Activated CD4-positive, alpha-beta T cell treated with anti-CD3 and anti-CD28 coated beads for 36 hours (primary cell): ENCODE measurements at regions not wholly inside any gene's neighbourhood (a gene's known extent, or its start where the extent isn't known, plus 50 kb on each side); places are given as distances from the start of the nearest gene placed in this dataset.

Experiments used
- ATAC-seq: fragments of 200-7000 bp; cut with Tn5 transposase; one replicate; pipeline ENCODE4 v1.10.0; 2021; ENCODE audit warnings: mild to moderate bottlenecking, moderate library complexity
- CTCF ChIA-PET: fragments of 350-600 bp; sonication (Branson Sonifier 250); formaldehyde crosslinking; loops from one replicate; lab custom pipeline; 2021; ENCODE audit warnings: antibody characterized with exemption; lab: Charles Lee
- POLR2A ChIA-PET: fragments of 350-600 bp; sonication (Branson Sonifier 250); formaldehyde crosslinking; loops from one replicate; lab custom pipeline; 2021; ENCODE audit warnings: antibody characterized with exemption, inconsistent platforms; lab: Charles Lee
- DNase-seq: peaks from one replicate; pipeline ENCODE4 v3.0.0-alpha.2; 2020
- H3K27ac Mint-ChIP-seq: one replicate; pipeline ENCODE4 v1.8.0; 2021; ENCODE audit warnings: mixed read lengths
- H3K27me3 Mint-ChIP-seq: one replicate; pipeline ENCODE4 v1.8.0; 2021; ENCODE audit warnings: mixed read lengths
- H3K36me3 Mint-ChIP-seq: one replicate; pipeline ENCODE4 v1.8.0; 2021; ENCODE audit warnings: low read depth, mixed read lengths
- H3K4me1 Mint-ChIP-seq: one replicate; pipeline ENCODE4 v1.8.0; 2021; ENCODE audit warnings: mixed read lengths
- H3K4me3 Mint-ChIP-seq: one replicate; pipeline ENCODE4 v1.8.0; 2021; ENCODE audit warnings: mild to moderate bottlenecking, moderate library complexity, mixed read lengths
- H3K9me3 Mint-ChIP-seq: one replicate; pipeline ENCODE4 v1.8.0; 2021; ENCODE audit warnings: low read depth, mixed read lengths
- intact Hi-C, 2 experiments: fragments of 100-400 bp; cut with DNase I in 1 of 2; cut with micrococcal nuclease in 1 of 2; formaldehyde crosslinking; loops; one replicate each; pipeline versions ENCODE4 v1.14.2 to v1.15.1; 2022 to 2024; cut with DNase I, micrococcal nuclease

GRCh38 chr6:134722200-134722870, 227.6 kb downstream of the ALDH8A1 start:
- H3K36me3 Mint-ChIP-seq: no peaks in the 10 kb centered on the region
- H3K27me3 Mint-ChIP-seq: peaks cover 5% of the 10 kb centered on the region
- intact Hi-C loops: no loop called here
- CTCF ChIA-PET: interaction anchor here (1.5 kb wide), 1 partner anchor 598 kb away, joined by 3 read pairs; no protein-coding TSS in a partner anchor
- POLR2A ChIA-PET: no interaction called here
- no peak overlapping the region for H3K27ac Mint-ChIP-seq
- DNase-seq: no peak
- H3K4me1 Mint-ChIP-seq: no peaks in the 10 kb centered on the region
- no peaks in the 10 kb centered on the region for H3K9me3 Mint-ChIP-seq
- no peak for ATAC-seq
- no peak overlapping the region for H3K4me3 Mint-ChIP-seq

GRCh38 chr6:134721060-134721405, 228.9 kb downstream of the ALDH8A1 start:
- Mint-ChIP-seq H3K36me3 (no peaks in the 10 kb centered on the region), H3K9me3 (no peaks in the 10 kb centered on the region), H3K4me1 (no peaks in the 10 kb centered on the region), H3K4me3 (no peak overlapping the region), H3K27ac (no peak overlapping the region), H3K27me3 (no peaks in the 10 kb centered on the region)
- CTCF ChIA-PET: interaction anchor here (1.5 kb wide), 1 partner anchor 597 kb away, joined by 3 read pairs; no protein-coding TSS in a partner anchor
- ATAC-seq: no peak
- DNase-seq: no peak
- POLR2A ChIA-PET: no interaction called here
- intact Hi-C loops: no loop called here

GRCh38 chr6:134720353-134721059, 229.4 kb downstream of the ALDH8A1 start:
- Mint-ChIP-seq H3K4me1 (no peaks in the 10 kb centered on the region), H3K27ac (no peak overlapping the region), H3K4me3 (no peak overlapping the region), H3K9me3 (no peaks in the 10 kb centered on the region), H3K27me3 (no peaks in the 10 kb centered on the region), H3K36me3 (no peaks in the 10 kb centered on the region)
- CTCF ChIA-PET: no interaction called here
- ATAC-seq (no peak), DNase-seq (no peak)
- POLR2A ChIA-PET: no interaction called here
- intact Hi-C loops: no loop called here

GRCh38 chr6:134719911-134720310, 230.0 kb downstream of the ALDH8A1 start:
- ATAC-seq (no peak), DNase-seq (no peak)
- H3K4me3 Mint-ChIP-seq: no peak overlapping the region
- H3K4me1 Mint-ChIP-seq: no peaks in the 10 kb centered on the region
- no peaks in the 10 kb centered on the region for H3K9me3 Mint-ChIP-seq
- intact Hi-C loops: no loop called here
- no peaks in the 10 kb centered on the region for H3K27me3 Mint-ChIP-seq
- ChIA-PET POLR2A (no interaction called here), CTCF (interaction anchor here (1.0 kb wide), 1 partner anchor 200 kb away, joined by 3 read pairs; no protein-coding TSS in a partner anchor)
- no peak overlapping the region for H3K27ac Mint-ChIP-seq
- H3K36me3 Mint-ChIP-seq: no peaks in the 10 kb centered on the region

DNA sequence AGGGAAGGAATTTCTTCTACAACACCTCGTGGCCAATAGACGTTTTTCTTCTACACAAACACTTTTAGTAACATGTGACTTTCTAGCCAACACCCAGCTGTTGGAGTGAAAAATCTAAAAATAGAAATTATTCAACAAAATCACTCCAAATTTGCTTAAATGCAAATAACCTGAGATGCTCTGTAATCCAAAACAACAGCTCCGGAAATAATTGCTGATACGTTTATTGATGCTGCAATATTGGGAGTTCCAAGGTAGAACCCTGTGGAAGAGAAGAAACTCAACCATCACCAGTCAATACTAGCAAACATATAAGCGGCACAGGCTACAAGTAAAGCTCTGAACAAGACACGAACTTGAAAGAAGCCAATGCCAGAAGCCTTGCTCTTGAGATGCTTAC, 230.6 kb downstream of the ALDH8A1 start:
- DNase-seq: no peak
- CTCF ChIA-PET: interaction anchor here (1.0 kb wide), 1 partner anchor 199 kb away, joined by 3 read pairs; no protein-coding TSS in a partner anchor
- H3K36me3 Mint-ChIP-seq: no peaks in the 10 kb centered on the region
- H3K27me3 Mint-ChIP-seq: no peaks in the 10 kb centered on the region
- POLR2A ChIA-PET: no interaction called here
- intact Hi-C loops: no loop called here
- peaks cover 2% of the 10 kb centered on the region for H3K4me1 Mint-ChIP-seq
- no peaks in the 10 kb centered on the region for H3K9me3 Mint-ChIP-seq
- no peak overlapping the region for H3K4me3 Mint-ChIP-seq
- no peak overlapping the region for H3K27ac Mint-ChIP-seq
- no peak for ATAC-seq

- no peaks in the 10 kb centered on the region for H3K9me3 Mint-ChIP-seq
- ChIA-PET CTCF (interaction anchor here (0.6 kb wide), 1 partner anchor 334 kb away, joined by 3 read pairs; no protein-coding TSS in a partner anchor), POLR2A (interaction anchor here (0.7 kb wide), 1 partner anchor 654 kb away, joined by 4 read pairs; no protein-coding TSS in a partner anchor)
- H3K36me3 Mint-ChIP-seq: no peaks in the 10 kb centered on the region
- no peak overlapping the region for H3K4me3 Mint-ChIP-seq
- ATAC-seq (no peak), DNase-seq (no peak)
- H3K27ac Mint-ChIP-seq: no peak overlapping the region
- intact Hi-C loops: no loop called here
- peaks cover 2% of the 10 kb centered on the region for H3K4me1 Mint-ChIP-seq
- peaks cover 6% of the 10 kb centered on the region for H3K27me3 Mint-ChIP-seq
Measured at GRCh38 chr6:134714679-134715078, 235.2 kb downstream of the ALDH8A1 start.

DNA sequence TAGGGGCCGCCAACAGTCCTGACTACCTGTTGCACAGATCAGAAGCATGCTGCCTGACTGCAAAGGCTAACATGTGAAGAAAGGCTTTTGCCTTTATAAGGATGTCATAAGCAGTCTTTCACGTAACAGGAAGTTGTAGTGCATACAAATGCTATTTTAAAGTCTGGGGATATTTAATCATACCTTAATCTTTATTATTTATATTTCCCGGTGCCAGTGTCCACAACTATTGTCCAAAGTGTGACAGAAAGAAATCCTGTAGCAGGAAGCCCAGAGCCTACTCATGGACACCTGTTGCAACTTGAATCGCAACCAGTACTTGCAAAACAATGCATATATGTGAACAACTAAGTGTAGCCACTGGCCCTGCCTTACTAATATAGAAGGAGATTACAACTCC, 235.8 kb downstream of the ALDH8A1 start:
- H3K4me1 Mint-ChIP-seq: peaks cover 2% of the 10 kb centered on the region
- no peak for ATAC-seq
- no peak for DNase-seq
- CTCF ChIA-PET: interaction anchor here (0.6 kb wide), 1 partner anchor 334 kb away, joined by 3 read pairs; no protein-coding TSS in a partner anchor
- POLR2A ChIA-PET: no interaction called here
- no peak overlapping the region for H3K27ac Mint-ChIP-seq
- no peaks in the 10 kb centered on the region for H3K9me3 Mint-ChIP-seq
- H3K27me3 Mint-ChIP-seq: peaks cover 6% of the 10 kb centered on the region
- no peaks in the 10 kb centered on the region for H3K36me3 Mint-ChIP-seq
- intact Hi-C loops: no loop called here
- no peak overlapping the region for H3K4me3 Mint-ChIP-seq

DNA sequence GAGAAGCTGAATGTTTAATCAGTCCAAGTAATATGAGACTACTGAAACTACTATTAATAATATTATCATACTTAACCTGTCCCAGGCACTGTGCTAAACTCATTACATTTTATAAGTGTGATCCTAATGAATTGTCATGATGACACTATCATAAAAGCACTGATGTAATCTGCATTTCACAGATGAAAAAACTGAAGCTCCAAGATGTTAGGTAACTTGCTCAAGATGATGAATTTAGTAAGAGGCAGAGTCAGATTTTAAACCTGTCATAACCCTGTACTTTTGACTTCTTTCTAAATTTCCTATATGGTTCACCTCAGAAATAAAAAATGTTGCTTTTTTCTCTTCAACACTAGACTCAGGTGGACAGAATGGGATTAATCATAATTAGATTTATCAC, 237.6 kb downstream of the ALDH8A1 start:
- intact Hi-C loops: no loop called here
- Mint-ChIP-seq H3K27ac (no peak overlapping the region), H3K36me3 (no peaks in the 10 kb centered on the region), H3K9me3 (no peaks in the 10 kb centered on the region), H3K27me3 (peaks cover 6% of the 10 kb centered on the region), H3K4me1 (peaks cover 2% of the 10 kb centered on the region), H3K4me3 (no peak overlapping the region)
- ChIA-PET CTCF (interaction anchor here (0.9 kb wide), 1 partner anchor 504 kb away, joined by 3 read pairs; no protein-coding TSS in a partner anchor), POLR2A (no interaction called here)
- ATAC-seq (no peak), DNase-seq (no peak)

GRCh38 chr6:134708079-134708478, 241.8 kb downstream of the ALDH8A1 start:
- Mint-ChIP-seq H3K4me1 (no peaks in the 10 kb centered on the region), H3K9me3 (no peaks in the 10 kb centered on the region), H3K4me3 (no peak overlapping the region), H3K27ac (no peak overlapping the region), H3K27me3 (peaks cover 15% of the 10 kb centered on the region), H3K36me3 (no peaks in the 10 kb centered on the region)
- DNase-seq: no peak
- ChIA-PET POLR2A (no interaction called here), CTCF (interaction anchor here (1.1 kb wide), 1 partner anchor 12 kb away, joined by 3 read pairs; no protein-coding TSS in a partner anchor)
- ATAC-seq: no peak
- intact Hi-C loops: no loop called here

DNA sequence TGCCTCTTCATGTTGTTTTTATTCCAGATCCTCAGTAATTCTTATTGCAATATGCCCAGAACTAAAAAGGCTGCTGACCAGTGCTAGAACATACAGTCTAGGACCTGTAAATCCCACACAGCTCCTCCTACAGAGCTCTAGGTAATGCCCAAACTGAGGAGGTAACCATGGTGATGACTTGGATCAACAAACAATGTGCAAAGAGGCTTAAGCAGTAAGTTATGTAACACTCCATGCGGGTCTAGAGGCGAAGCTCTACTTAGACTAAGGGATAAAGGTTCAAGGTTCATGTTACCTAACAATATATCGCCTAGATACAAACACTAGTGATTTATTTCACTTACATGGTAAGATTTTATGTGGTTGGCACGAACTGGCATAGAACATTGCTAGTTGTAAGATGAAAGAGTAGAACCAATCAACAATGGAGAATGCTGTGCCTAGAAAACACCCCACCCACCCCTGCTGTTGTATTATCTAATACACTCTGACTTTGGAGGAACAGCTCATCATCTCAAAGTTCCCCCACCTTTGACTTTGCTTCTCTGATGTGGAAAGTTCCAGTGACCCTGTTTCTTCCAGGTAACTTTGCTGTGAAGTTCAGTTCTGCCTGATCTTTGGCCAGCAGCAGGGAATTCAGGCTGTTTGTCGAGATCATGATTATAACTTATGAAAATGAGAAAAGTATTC, 242.4 kb downstream of the ALDH8A1 start:
- ChIA-PET CTCF (interaction anchor here (1.1 kb wide), 1 partner anchor 12 kb away, joined by 3 read pairs; no protein-coding TSS in a partner anchor), POLR2A (no interaction called here)
- no peaks in the 10 kb centered on the region for H3K36me3 Mint-ChIP-seq
- H3K27ac Mint-ChIP-seq: no peak overlapping the region
- ATAC-seq (no peak), DNase-seq (no peak)
- peaks cover 15% of the 10 kb centered on the region for H3K27me3 Mint-ChIP-seq
- no peaks in the 10 kb centered on the region for H3K9me3 Mint-ChIP-seq
- no peak overlapping the region for H3K4me3 Mint-ChIP-seq
- no peaks in the 10 kb centered on the region for H3K4me1 Mint-ChIP-seq
- intact Hi-C loops: no loop called here

- Mint-ChIP-seq H3K27me3 (peaks cover 14% of the 10 kb centered on the region), H3K36me3 (no peaks in the 10 kb centered on the region), H3K4me3 (no peak overlapping the region), H3K4me1 (no peaks in the 10 kb centered on the region), H3K9me3 (no peaks in the 10 kb centered on the region), H3K27ac (no peak overlapping the region)
- no peak for DNase-seq
- intact Hi-C loops: no loop called here
- no peak for ATAC-seq
- ChIA-PET POLR2A (no interaction called here), CTCF (interaction anchor here (1.0 to 1.1 kb wide), 2 partner anchors 21 to 478 kb away, joined by 3 to 4 read pairs; no protein-coding TSS in a partner anchor)
Measured at GRCh38 chr6:134706806-134707205, 243.1 kb downstream of the ALDH8A1 start.
